GM23338 (cell line): ENCODE measurements at regions not wholly inside any gene's neighbourhood (a gene's known extent, or its start where the extent isn't known, plus 50 kb on each side); places are given as distances from the start of the nearest gene placed in this dataset.

Source experiments
- ATAC-seq: fragments of 200-7000 bp; cut with Tn5 transposase; 3 replicates; pipeline ENCODE4 v1.9.1; 2020
- DNase-seq: peaks from one replicate; pipeline ENCODE4 v3.0.0-alpha.2; 2015; ENCODE audit warnings: low spot score
- H2AFZ ChIP-seq: fragments of 200-600 bp; sonication (generic); 2 replicates; pipeline ENCODE4 v1.8.0; 2016; ENCODE audit warnings: antibody characterized with exemption, mild to moderate bottlenecking, moderate library complexity
- H3F3A ChIP-seq: fragments of 200-600 bp; sonication (generic); replicated peaks from 2 replicates; pipeline ENCODE4 v1.8.0; 2017; ENCODE audit warnings: antibody characterized with exemption, mixed run types, low read depth
- H3K27ac ChIP-seq: fragments of 200-600 bp; sonication (generic); 2 replicates; pipeline ENCODE4 v1.6.1; 2016; ENCODE audit warnings: low read depth
- H3K27me3 ChIP-seq: fragments of 200-600 bp; sonication (generic); 2 replicates; pipeline ENCODE4 v1.8.0; 2016; ENCODE audit warnings: mild to moderate bottlenecking, mixed run types, moderate library complexity; ENCODE audit not compliant: insufficient read depth
- H3K36me3 ChIP-seq: fragments of 200-600 bp; sonication (generic); 2 replicates; pipeline ENCODE4 v1.8.0; 2016; ENCODE audit warnings: mild to moderate bottlenecking; ENCODE audit not compliant: insufficient read depth
- H3K4me1 ChIP-seq: fragments of 200-600 bp; sonication (generic); 2 replicates; pipeline ENCODE4 v1.8.0; 2016; ENCODE audit warnings: mild to moderate bottlenecking, moderate library complexity; ENCODE audit not compliant: insufficient read depth
- H3K4me2 ChIP-seq: fragments of 200-600 bp; sonication (generic); 2 replicates; pipeline ENCODE4 v1.7.1; 2017; ENCODE audit warnings: mixed run types
- H3K4me3 ChIP-seq: fragments of 200-600 bp; sonication (generic); 2 replicates; pipeline ENCODE4 v1.6.1; 2016; ENCODE audit warnings: mixed run types
- H3K79me2 ChIP-seq: fragments of 200-600 bp; sonication (generic); replicated peaks from 2 replicates; pipeline ENCODE4 v1.8.0; 2017; ENCODE audit warnings: mild to moderate bottlenecking; ENCODE audit not compliant: insufficient read depth
- H3K9me2 ChIP-seq: fragments of 200-600 bp; sonication (generic); 2 replicates; pipeline ENCODE4 v1.8.0; 2017; ENCODE audit not compliant: insufficient read depth
- H4K20me1 ChIP-seq: fragments of 200-600 bp; sonication (generic); replicated peaks from 2 replicates; pipeline ENCODE4 v1.8.0; 2017; ENCODE audit warnings: mild to moderate bottlenecking; ENCODE audit not compliant: insufficient read depth
- H3K27ac Mint-ChIP-seq: 2 replicates; pipeline ENCODE4 v1.8.0; 2020; ENCODE audit warnings: inconsistent platforms, mild to moderate bottlenecking, moderate library complexity, mixed read lengths
- H3K27me3 Mint-ChIP-seq: 3 replicates; pipeline ENCODE4 v1.8.0; 2022; ENCODE audit warnings: low read depth, mild to moderate bottlenecking, moderate library complexity, mixed read lengths, inconsistent platforms; ENCODE audit not compliant: insufficient read depth, poor library complexity
- H3K36me3 Mint-ChIP-seq: 3 replicates; pipeline ENCODE4 v1.8.0; 2021; ENCODE audit warnings: low read depth, mild to moderate bottlenecking, inconsistent platforms, moderate library complexity, mixed read lengths
- H3K4me1 Mint-ChIP-seq: 3 replicates; pipeline ENCODE4 v1.8.0; 2020; ENCODE audit warnings: mild to moderate bottlenecking, inconsistent platforms, mixed read lengths
- H3K4me3 Mint-ChIP-seq: 3 replicates; pipeline ENCODE4 v1.8.0; 2021; ENCODE audit warnings: moderate library complexity, mild to moderate bottlenecking, inconsistent platforms, mixed read lengths
- H3K9me3 Mint-ChIP-seq: 3 replicates; pipeline ENCODE4 v1.8.0; 2020; ENCODE audit warnings: moderate library complexity, mild to moderate bottlenecking, inconsistent platforms, mixed read lengths
- CREB1 ChIP-seq: fragments of 250-450 bp; sonication (Bioruptor Pico); IDR thresholded peaks from 2 replicates; pipeline ENCODE4 v1.5.0; 2020; ENCODE audit warnings: low read depth, mild to moderate bottlenecking, moderate library complexity
- EZH2 ChIP-seq: fragments of 200-600 bp; sonication (generic); IDR thresholded peaks from one replicate; pipeline ENCODE4 v1.8.0; 2017; ENCODE audit warnings: antibody characterized with exemption, mild to moderate bottlenecking, low read depth; ENCODE audit not compliant: unreplicated experiment
- JUNB ChIP-seq: IDR thresholded peaks from one replicate; pipeline ENCODE4 v1.6.1; 2016; ENCODE audit warnings: antibody characterized with exemption; ENCODE audit not compliant: unreplicated experiment
- STAT1 ChIP-seq: IDR thresholded peaks from one replicate; pipeline ENCODE4 v1.6.1; 2016; ENCODE audit warnings: antibody characterized with exemption; ENCODE audit not compliant: unreplicated experiment
- ZNF114 ChIP-seq: fragments of 250-450 bp; sonication (Bioruptor Pico); IDR thresholded peaks from 2 replicates; pipeline ENCODE4 v1.5.0; 2020; ENCODE audit warnings: mild to moderate bottlenecking, moderate library complexity
- TF ChIP-seq, protein P1 (sequence below), 2 experiments: fragments of 200-600 bp in 1 of 2; sonication (generic) in 1 of 2; conservative IDR thresholded peaks; 2 replicates each; pipeline versions ENCODE4 v1.5.1 to v1.6.1; 2016 to 2017; ENCODE audit warnings: antibody characterized with exemption in 2 of 2, low read depth in 2 of 2, mild to moderate bottlenecking in 2 of 2, moderate library complexity in 1 of 2
- TF ChIP-seq, protein P2 (sequence below): IDR thresholded peaks from one replicate; pipeline ENCODE4 v1.6.1; 2018; ENCODE audit warnings: antibody characterized with exemption; ENCODE audit not compliant: unreplicated experiment
- TF ChIP-seq, protein P3 (sequence below): fragments of 250-450 bp; sonication (Bioruptor Pico); IDR thresholded peaks from 2 replicates; pipeline ENCODE4 v1.5.0; 2020; ENCODE audit warnings: mild to moderate bottlenecking, moderate library complexity

DNA sequence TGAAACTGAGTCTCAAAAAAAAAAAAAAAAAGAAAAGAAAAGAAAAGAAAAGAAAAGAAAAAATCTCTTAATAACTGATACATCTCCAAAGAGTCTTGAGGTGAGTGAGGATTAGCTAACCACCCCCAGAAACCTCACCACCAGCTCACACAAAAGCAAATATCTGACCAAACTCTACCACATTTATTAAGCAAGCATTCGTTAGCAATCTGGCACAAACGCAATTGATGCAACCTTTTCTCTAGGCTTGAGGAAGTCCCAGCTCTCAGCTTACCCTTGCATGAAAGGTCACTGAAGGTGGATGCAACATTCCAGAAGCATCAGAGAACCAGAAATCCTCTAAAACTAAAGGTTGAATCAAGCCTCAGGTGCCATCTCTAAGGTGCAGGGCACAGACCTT, 231.9 kb upstream of the BCOR start:
- Histone ChIP-seq H3K9me2 (no peaks in the 10 kb centered on the region), H3K36me3 (no peaks in the 10 kb centered on the region), H3K27me3 (no peaks in the 10 kb centered on the region), H4K20me1 (no peaks in the 10 kb centered on the region), H3K4me3 (no peak overlapping the region), H3K27ac (no peak overlapping the region), H3K79me2 (no peaks in the 10 kb centered on the region), H3K4me1 (no peaks in the 10 kb centered on the region), H3K4me2 (no peak overlapping the region), H2AFZ (no peak overlapping the region), H3F3A (no peaks in the 10 kb centered on the region)
- DNase-seq = no peak
- H3K4me1 Mint-ChIP-seq = peaks cover 4% of the 10 kb centered on the region; the same call in 1 of the 3 replicates
- ATAC-seq = no peak
- TF ChIP-seq CREB1 (CRISPR knock-in tag) (no peak), STAT1 (no peak), JUNB (no peak), EZH2 (no peak), ZNF114 (CRISPR knock-in tag) (no peak)
- TF ChIP-seq, protein P1, sequence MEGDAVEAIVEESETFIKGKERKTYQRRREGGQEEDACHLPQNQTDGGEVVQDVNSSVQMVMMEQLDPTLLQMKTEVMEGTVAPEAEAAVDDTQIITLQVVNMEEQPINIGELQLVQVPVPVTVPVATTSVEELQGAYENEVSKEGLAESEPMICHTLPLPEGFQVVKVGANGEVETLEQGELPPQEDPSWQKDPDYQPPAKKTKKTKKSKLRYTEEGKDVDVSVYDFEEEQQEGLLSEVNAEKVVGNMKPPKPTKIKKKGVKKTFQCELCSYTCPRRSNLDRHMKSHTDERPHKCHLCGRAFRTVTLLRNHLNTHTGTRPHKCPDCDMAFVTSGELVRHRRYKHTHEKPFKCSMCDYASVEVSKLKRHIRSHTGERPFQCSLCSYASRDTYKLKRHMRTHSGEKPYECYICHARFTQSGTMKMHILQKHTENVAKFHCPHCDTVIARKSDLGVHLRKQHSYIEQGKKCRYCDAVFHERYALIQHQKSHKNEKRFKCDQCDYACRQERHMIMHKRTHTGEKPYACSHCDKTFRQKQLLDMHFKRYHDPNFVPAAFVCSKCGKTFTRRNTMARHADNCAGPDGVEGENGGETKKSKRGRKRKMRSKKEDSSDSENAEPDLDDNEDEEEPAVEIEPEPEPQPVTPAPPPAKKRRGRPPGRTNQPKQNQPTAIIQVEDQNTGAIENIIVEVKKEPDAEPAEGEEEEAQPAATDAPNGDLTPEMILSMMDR (conservative IDR thresholded peaks at IDR 0.05; ENCODE audit: low read depth in 2 of 2) = no peak
- TF ChIP-seq, protein P2, sequence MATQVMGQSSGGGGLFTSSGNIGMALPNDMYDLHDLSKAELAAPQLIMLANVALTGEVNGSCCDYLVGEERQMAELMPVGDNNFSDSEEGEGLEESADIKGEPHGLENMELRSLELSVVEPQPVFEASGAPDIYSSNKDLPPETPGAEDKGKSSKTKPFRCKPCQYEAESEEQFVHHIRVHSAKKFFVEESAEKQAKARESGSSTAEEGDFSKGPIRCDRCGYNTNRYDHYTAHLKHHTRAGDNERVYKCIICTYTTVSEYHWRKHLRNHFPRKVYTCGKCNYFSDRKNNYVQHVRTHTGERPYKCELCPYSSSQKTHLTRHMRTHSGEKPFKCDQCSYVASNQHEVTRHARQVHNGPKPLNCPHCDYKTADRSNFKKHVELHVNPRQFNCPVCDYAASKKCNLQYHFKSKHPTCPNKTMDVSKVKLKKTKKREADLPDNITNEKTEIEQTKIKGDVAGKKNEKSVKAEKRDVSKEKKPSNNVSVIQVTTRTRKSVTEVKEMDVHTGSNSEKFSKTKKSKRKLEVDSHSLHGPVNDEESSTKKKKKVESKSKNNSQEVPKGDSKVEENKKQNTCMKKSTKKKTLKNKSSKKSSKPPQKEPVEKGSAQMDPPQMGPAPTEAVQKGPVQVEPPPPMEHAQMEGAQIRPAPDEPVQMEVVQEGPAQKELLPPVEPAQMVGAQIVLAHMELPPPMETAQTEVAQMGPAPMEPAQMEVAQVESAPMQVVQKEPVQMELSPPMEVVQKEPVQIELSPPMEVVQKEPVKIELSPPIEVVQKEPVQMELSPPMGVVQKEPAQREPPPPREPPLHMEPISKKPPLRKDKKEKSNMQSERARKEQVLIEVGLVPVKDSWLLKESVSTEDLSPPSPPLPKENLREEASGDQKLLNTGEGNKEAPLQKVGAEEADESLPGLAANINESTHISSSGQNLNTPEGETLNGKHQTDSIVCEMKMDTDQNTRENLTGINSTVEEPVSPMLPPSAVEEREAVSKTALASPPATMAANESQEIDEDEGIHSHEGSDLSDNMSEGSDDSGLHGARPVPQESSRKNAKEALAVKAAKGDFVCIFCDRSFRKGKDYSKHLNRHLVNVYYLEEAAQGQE = no peak
- TF ChIP-seq, protein P3, sequence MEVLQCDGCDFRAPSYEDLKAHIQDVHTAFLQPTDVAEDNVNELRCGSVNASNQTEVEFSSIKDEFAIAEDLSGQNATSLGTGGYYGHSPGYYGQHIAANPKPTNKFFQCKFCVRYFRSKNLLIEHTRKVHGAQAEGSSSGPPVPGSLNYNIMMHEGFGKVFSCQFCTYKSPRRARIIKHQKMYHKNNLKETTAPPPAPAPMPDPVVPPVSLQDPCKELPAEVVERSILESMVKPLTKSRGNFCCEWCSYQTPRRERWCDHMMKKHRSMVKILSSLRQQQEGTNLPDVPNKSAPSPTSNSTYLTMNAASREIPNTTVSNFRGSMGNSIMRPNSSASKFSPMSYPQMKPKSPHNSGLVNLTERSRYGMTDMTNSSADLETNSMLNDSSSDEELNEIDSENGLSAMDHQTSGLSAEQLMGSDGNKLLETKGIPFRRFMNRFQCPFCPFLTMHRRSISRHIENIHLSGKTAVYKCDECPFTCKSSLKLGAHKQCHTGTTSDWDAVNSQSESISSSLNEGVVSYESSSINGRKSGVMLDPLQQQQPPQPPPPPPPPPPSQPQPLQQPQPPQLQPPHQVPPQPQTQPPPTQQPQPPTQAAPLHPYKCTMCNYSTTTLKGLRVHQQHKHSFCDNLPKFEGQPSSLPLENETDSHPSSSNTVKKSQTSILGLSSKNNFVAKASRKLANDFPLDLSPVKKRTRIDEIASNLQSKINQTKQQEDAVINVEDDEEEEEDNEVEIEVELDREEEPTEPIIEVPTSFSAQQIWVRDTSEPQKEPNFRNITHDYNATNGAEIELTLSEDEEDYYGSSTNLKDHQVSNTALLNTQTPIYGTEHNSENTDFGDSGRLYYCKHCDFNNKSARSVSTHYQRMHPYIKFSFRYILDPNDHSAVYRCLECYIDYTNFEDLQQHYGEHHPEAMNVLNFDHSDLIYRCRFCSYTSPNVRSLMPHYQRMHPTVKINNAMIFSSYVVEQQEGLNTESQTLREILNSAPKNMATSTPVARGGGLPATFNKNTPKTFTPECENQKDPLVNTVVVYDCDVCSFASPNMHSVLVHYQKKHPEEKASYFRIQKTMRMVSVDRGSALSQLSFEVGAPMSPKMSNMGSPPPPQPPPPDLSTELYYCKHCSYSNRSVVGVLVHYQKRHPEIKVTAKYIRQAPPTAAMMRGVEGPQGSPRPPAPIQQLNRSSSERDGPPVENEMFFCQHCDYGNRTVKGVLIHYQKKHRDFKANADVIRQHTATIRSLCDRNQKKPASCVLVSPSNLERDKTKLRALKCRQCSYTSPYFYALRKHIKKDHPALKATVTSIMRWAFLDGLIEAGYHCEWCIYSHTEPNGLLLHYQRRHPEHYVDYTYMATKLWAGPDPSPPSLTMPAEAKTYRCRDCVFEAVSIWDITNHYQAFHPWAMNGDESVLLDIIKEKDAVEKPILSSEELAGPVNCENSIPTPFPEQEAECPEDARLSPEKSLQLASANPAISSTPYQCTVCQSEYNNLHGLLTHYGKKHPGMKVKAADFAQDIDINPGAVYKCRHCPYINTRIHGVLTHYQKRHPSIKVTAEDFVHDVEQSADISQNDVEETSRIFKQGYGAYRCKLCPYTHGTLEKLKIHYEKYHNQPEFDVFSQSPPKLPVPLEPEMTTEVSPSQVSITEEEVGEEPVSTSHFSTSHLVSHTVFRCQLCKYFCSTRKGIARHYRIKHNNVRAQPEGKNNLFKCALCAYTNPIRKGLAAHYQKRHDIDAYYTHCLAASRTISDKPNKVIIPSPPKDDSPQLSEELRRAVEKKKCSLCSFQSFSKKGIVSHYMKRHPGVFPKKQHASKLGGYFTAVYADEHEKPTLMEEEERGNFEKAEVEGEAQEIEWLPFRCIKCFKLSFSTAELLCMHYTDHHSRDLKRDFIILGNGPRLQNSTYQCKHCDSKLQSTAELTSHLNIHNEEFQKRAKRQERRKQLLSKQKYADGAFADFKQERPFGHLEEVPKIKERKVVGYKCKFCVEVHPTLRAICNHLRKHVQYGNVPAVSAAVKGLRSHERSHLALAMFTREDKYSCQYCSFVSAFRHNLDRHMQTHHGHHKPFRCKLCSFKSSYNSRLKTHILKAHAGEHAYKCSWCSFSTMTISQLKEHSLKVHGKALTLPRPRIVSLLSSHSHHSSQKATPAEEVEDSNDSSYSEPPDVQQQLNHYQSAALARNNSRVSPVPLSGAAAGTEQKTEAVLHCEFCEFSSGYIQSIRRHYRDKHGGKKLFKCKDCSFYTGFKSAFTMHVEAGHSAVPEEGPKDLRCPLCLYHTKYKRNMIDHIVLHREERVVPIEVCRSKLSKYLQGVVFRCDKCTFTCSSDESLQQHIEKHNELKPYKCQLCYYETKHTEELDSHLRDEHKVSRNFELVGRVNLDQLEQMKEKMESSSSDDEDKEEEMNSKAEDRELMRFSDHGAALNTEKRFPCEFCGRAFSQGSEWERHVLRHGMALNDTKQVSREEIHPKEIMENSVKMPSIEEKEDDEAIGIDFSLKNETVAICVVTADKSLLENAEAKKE (CRISPR knock-in tag) = no peak
- H3K36me3 Mint-ChIP-seq = no peaks in the 10 kb centered on the region; the same call in 2 of the 3 replicates
- H3K27me3 Mint-ChIP-seq = peaks cover 6% of the 10 kb centered on the region
- H3K27ac Mint-ChIP-seq = no peak overlapping the region
- no peak overlapping the region for H3K4me3 Mint-ChIP-seq
- peaks cover 5% of the 10 kb centered on the region; the same call in 1 of the 3 replicates for H3K9me3 Mint-ChIP-seq
